A549 (cell line): ENCODE measurements at regions not wholly inside any gene's neighbourhood (a gene's known extent, or its start where the extent isn't known, plus 50 kb on each side); places are given as distances from the start of the nearest gene placed in this dataset.

Experiments used
- BCL3 ChIP-seq: fragments of >200 bp; sonication (Bioruptor Twin); formaldehyde crosslinking; IDR thresholded peaks from 3 replicates; pipeline ENCODE4 v1.6.1; 2016
- CTCF ChIP-seq: fragments of >200 bp; sonication (Bioruptor Twin); formaldehyde crosslinking; IDR thresholded peaks from 3 replicates; pipeline ENCODE4 v1.5.1; 2016
- E2F6 ChIP-seq: IDR thresholded peaks from 2 replicates; pipeline ENCODE4 v1.6.1; 2012; ENCODE audit warnings: low read depth, borderline replicate concordance
- ESRRA ChIP-seq: fragments of 150-350 bp; IDR thresholded peaks from 2 replicates; pipeline ENCODE4 v1.6.1; 2014; ENCODE audit warnings: mild to moderate bottlenecking, low read length, borderline replicate concordance
- JUN ChIP-seq, 2 experiments: fragments of >200 bp; sonication (Bioruptor Twin); formaldehyde crosslinking; IDR thresholded peaks; 2 replicates in 1 of 2; 3 replicates in 1 of 2; pipeline ENCODE4 v1.6.1; 2016 to 2017
- POLR2A ChIP-seq: IDR thresholded peaks from 2 replicates; pipeline ENCODE4 v1.6.1; 2012; ENCODE audit warnings: mild to moderate bottlenecking, low read length
- USF2 ChIP-seq: fragments of 450-650 bp; IDR thresholded peaks from 2 replicates; pipeline ENCODE4 v1.6.1; 2014; ENCODE audit warnings: antibody characterized with exemption
- ZC3H11A ChIP-seq: fragments of 450-650 bp; IDR thresholded peaks from 2 replicates; pipeline ENCODE4 v1.6.1; 2014; ENCODE audit warnings: antibody characterized with exemption, mild to moderate bottlenecking

- no peak for TF ChIP-seq CTCF
- no peak for TF ChIP-seq JUN (IDR thresholded peaks at IDR 0.05)
- no peak for TF ChIP-seq ESRRA
- no peak for TF ChIP-seq ZC3H11A
- no peak for TF ChIP-seq BCL3
- no peak for TF ChIP-seq USF2
- TF ChIP-seq E2F6 = no peak
- TF ChIP-seq POLR2A = no peak
Measured at GRCh38 chr2:238974081-238974480, 126.2 kb downstream of the TWIST2 start.
